NCI-H1417 (cell line): ENCODE measurements at regions not wholly inside any gene's neighbourhood (a gene's known extent, or its start where the extent isn't known, plus 50 kb on each side); places are given as distances from the start of the nearest gene placed in this dataset.

Experiments used
- DNase-seq, 3 experiments: peaks; one replicate each; lab custom pipeline; 2025; lab: John Stamatoyannopoulos, UW

DNA sequence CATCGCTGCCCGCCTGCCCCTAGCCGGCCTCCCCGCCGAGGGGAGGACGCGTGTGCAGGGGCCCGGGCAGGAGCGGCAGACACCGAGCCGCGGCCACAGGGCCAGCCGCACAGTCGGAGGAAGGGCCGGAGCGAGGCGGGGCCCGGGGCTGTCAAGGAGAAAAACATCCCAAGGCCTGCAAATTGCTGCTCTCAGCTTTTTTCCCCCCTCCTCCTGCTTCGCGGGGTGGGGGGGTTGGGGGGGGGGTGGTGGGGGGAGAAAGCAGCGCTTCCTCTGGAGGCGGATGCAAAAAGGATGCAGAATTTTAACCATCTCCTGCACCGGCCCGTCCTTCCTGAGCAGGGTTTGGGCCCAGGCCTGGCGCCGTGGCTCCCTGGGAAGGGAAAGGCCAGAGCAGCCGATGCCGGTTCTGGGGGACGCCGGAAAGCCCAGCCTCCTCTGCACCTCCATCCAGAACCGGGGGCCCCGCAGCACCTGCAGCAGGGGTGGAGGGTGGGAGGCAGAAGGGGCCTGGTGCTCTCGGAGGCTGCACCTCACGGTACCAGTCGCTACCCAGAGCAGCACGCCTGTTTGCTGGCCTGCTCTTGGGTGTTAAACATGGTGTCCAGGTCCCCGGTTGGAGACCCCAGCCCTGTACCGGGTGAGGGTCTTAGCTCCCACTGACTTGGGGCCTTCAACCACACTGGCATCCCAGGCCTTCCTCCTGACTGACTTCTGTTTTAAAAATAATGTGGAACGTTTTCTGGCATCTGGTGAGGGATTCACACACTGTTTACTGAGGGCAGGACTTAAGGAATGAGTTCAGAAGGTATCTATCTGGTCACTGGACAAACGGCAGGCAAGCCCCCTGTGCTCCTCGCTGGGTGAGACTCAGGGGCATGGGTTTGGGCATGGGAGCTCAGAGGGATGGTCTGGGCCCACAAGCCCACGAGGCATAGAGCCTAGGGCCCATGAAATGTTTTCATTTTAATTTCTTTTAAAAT is 77.4 kb upstream of the WNT7B start:
- peak in 1 of 3 experiments; percentile 20 for DNase-seq

DNA sequence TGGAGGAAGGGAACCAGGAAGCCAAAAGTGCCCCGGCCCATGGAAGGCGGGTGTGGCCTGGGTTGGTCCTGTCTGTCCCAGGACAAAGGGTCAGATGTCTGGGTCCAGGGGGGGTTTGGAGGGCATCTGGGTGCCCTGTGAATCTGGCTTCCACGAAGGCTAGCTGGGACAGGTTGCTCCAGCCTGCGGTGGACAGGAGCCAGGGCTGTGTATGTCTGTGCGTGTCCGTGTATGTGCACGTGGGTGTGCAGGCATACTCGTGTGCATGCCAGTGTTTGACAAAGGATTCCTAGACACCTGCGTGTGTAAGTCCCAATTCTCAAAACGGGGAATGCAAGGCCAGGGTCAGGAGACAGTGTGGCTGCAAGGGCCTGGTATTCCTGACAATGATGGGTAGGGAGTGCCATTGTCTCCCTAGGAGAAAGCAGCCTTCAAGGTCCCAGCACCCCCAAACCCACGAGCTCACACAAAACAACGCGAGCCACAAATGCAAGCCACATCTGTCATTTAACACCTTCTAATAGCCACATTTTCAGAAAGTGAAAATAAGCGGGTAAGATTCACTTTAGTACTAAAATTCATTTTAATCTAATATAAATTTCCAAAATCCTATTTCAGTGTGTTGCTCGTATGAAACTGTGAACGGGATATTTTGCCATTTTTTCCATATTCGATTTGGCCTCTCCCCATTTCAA is 78.4 kb upstream of the WNT7B start:
- DNase-seq, result no peak

DNA sequence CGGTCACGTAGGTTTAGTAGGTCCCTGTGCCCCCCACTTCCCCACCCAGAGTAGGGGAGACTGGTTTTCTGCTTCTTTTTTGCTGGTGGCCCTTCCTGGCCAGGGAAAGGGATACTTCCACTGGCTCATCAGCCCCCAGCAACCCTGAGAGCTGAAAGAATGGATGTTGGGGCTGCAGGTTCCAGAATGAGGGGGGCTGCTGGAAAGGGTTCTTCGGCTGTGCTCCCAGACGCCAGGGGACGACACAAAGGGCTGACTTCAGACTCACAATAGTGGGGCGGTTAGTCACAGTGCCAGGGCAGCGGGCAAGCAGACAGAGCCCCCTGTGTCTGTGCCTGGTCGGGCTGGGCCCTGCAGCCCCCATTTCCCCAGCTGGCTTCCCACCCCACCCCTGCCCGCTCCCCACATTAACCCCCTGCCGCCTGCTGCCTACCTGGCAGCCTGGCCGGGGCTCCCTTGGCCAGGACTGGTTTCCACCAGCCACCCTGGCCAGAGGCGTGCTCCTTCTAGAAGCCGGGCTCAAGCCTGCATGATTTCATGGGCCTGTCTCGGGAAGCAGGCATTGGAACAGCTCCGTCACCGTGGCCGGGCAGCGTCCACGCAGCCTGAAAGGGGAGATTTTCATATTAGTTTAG is 79.1 kb upstream of the WNT7B start:
- no peak for DNase-seq

DNA sequence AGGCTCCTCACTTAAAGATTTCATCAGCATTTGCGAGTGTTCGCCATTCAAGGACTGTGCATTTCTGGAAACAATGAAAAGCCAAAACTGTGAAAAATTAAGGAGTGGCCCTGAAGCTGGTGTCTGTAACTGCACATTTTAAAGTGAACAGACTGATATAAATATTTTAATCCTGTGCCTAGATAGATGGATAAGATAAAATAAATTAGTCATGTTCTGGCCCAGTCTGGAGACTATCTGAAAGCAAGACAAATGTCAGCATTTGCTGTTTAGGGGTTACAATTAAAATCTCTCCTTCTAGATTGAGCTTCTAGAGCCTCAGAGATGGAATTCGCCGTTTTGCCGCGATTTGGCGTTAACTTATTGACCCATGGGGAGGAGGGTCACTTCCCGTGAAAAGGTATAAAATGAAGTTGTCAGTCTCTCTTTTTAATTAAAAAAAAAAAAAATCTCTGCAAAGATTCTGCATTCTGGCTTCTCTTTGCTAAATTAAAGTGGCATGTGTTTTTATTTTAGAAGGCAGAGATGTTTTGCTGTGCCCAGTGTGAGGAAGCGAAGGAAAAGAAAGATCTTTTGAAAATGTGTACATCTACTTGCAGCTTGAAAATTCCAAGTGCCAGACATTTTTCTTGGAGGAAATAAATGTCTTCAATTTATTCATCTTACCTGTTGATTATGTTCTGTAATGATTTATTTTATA is 79.7 kb upstream of the WNT7B start:
- DNase-seq, result no peak

DNA sequence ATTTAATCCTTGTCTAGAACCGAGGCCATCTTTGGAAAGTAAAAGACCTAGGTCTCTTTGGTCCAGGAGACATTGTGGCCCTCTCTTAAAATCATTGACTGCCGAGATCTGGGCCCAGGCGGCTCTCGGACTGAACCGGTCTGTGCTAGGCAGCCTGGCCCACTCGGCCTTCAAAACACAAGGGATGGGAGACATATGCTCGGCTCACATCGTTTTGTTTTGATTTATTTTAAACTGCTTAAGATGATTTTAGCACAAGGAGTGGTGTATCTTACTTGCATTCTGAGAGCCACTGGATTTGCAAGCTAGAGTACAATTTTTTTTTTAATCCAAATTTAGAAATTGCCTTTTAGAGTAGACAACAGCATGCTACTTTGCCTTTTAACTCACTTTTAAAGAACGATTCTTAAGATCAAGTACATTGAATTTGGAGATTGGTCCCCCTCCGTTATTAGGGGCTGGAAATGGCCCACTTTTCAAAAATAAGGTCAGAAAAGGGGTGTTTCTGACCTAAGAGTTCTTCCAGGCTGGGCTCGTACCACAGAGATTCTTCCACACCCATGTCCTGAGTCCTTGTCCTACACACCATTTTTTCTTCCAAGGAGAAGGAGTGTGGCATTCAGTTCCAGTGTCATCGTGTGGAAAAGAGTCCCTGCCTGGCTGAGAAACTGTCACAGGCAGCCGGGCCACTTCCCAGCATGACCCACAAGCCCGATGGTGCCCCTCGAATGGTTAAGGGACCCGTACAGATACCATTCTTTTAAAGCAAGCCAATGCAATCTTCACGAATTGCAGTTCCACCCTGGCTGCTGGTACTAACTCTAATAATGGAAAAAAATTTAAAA is 80.5 kb upstream of the WNT7B start:
- no peak for DNase-seq

DNA sequence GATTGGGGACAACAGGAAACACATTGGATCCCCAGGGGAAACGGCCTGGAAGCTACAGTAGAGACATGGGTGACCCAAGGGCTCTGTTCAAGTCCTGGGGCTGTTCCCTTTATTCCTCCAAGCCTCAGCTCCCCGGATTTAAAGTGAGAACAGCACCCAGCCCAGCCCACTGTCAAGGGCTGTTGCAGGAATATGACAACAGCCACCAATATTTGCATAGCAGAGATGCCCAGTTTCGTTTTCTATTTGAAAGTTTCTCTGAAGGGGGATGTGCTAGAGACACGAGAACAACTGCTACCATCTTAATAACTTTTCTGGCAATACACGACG is 81.1 kb upstream of the WNT7B start:
- peak in 1 of 3 experiments; percentile 63 for DNase-seq

DNA sequence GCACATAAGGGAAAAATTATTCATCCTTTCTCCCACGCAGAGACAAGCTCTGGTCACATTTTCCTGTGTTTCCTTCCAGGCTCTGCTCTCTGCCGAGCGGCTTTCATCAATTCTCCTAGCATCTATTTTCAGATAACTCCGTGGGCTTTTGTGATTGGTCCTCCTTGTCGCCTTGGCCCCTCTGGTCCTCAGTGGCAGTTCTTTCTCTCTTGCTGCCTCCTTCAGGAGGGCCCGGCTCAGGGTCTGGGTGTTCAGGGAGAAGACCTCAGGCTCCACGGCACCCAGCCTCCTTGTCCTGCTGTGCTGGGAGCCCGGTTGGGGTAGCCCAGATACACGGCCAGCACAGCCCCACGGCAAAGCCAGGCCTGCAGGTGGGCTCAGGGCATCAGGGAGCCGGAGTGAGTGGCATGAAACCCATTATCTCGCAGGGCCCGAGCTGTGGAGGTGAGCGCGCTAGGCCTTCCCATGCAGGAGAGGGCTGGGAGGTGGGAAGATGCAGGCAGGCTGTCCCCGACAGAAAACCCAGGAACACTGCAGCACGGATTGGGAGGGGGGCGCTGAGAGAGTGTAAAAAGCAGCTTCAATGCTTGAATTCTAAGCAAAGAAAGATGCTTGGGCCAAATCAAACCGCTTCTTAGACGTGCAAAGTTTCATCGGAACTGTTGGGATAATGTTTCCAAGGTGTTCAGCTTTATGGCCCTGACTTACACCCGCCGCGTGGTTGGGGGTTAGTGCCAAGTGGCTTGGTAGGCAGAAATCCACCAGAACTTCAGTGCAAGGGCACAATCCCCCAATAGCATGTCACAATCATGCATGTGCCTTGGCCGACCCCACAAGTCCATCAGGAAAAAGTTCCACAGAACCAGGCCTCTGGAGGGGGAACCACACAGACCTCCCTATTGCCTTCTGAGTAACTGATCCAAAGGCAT is 81.9 kb upstream of the WNT7B start:
- DNase-seq, result no peak

GRCh38 chr22:46060292-46061123 is 83.5 kb upstream of the WNT7B start:
- DNase-seq, result no peak

DNA sequence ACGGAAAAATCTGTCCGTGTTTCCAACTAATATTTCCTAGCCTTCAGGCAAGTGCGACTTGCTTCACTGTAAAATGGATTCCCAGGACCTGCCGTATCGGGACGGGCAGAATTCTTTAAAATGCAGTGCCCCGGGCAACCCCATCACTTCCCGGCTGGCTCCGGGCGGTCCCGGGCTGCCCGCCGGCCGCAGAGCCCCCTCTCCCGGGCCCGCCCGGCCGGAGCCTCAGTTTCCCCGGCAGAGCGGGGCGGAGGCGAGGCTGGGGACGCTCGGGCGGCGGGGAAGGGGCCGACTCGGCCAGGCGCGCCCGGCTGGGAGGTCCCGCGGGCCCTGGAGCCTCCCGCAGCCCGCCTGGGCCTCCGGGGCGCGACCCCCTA is 84.2 kb upstream of the WNT7B start:
- DNase-seq, result no peak

GRCh38 chr22:46061501-46062231 is 84.7 kb upstream of the WNT7B start:
- DNase-seq, result no peak

DNA sequence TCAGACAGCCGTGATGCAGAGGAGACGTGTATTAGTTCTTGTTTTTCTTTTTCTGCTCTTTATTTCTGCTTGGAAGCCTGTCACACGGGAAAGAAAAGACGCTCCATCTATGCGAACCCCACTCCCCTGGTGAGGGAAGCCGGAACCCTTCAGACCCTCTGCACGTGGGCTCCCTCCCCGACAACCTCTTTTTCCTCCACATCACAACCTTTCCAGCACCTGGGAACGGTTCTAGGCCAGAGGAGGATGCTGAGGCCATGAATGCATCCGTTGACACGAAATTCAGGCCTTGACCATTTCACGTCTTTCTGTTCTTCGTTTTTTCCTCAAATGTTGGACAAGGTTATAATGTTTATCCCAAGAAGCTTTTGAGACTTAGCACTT is 85.3 kb upstream of the WNT7B start:
- DNase-seq, result no peak

DNA sequence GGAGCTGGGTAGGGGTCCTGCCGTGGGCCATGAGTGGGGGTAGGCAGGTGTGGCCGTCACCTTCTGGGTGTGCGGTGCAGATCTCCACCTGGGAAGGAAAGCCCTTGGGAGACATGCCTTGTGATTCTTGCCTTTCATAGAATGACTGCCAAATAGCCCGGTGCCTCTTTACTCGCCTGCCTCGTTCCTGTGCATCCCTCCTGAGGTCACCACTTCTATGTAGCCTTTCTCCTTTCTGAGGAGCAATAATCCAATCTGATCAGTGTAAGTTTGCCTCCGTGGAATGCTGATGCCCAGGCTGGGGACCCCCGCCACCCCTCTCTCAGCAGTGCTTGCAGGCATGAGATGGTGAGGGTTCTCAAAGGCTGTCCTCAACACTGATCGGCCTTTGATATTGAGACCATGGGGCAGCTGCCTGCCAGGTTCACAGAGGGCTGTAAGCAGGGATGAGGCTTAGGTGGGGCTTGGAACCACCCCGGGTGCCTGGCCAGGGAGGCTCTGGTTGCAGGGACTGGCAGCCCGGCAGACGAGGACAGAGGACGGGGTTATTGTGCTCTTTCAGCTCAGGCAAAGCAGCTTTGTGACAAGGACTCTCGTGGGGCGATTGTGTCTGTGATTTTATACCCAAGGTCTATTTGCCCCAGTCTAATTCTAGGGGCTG is 86.1 kb upstream of the WNT7B start:
- peak in 1 of 3 experiments; percentile 14 for DNase-seq

GRCh38 chr22:46063846-46064227 is 86.5 kb upstream of the PPARA start:
- DNase-seq, result peak in 1 of 3 experiments; percentile 91

- DNase-seq, result peak in 1 of 3 experiments; percentile 41
These were observed 85.9 kb upstream of the PPARA start for GRCh38 chr22:46064228-46064965.

DNA sequence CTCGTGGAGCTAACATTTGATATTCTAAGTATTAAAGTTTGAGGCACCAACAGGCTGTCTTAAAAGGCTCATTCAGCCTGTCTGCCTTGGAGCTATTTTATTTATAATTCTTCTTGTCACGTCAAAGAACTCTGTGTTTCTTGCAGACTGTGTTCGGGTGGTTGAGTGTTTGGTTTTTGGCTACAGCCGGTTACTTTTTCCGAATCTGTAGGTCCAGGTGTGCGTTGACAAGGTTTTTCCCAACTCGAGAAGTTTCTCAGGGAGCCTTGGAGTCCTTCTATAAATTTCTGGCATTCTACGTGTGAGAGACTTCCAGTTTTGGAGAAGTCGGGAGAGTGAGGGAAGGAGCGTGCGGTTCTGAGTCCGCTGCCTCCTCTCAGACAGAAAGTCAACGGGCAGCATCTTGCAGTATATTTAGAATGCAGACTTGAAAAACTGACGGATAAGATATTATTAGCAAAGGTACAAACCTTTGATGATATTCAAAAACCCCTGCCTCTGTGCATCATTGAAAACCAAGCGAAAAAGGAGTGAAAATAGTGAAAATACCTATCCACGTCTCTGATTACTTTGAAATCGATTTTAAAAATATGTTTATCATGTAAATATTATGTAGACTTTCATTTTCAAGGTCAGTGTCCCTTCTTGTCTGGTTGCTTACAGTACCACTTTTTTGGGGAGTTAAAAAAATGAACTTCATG is 85.2 kb upstream of the PPARA start:
- no peak for DNase-seq

DNA sequence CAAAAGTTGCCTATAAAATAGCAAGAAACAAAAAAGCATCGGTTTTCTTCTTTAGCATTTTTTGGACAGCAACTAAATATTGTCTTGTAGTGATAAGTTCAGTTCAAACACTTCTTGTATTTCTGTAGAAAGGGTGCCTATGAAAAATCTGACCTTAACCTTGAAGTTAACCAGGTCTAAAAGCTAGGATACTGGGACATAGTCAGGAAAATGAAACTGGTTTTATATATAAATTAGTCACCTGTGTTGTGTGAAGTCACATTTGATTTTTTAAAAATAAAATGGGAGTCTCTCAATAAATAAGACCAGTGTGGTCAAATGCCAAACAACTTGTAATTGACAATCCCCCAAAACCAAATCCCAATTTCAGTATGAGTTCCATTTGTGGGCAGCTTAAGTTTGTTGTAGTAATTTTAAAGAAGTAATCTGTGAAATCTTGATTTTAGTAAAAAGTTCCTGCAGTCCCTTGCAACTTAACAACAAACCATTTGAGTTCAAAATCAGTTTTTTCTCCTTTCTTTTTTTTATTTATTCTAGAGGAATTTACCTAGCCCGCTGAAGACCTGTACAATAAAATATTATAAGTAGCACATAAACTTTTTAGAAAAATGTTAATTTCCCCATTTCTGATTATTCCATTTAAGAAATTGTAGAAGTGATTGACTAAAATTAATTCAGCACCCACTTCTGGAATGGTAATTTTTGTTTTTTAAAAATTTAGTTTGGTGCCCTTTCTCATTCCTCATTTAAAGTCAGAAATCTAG is 84.5 kb upstream of the PPARA start:
- DNase-seq, result no peak
